Stomach (tissue), 8 donors: ENCODE measurements at regions not wholly inside any gene's neighbourhood (a gene's known extent, or its start where the extent isn't known, plus 50 kb on each side); places are given as distances from the start of the nearest gene placed in this dataset.

Source experiments
- DNase-seq, 2 donors: peaks; one replicate each; pipeline versions ENCODE4 v3.0.0 to v3.0.0-alpha.2; 2013 to 2019
- H3K27ac ChIP-seq, 5 donors: fragments of 200-600 bp in 4 of 5; sonication (generic) in 4 of 5; one replicate each; pipeline ENCODE4 v1.5.1; 2013 to 2019; ENCODE audit warnings: mild to moderate bottlenecking in 1 of 5, moderate library complexity in 1 of 5
- H3K27me3 ChIP-seq, 3 donors: fragments of 200-600 bp; sonication (generic); one replicate each; pipeline ENCODE4 v1.5.1; 2017 to 2019; ENCODE audit warnings: mixed run types in 1 of 3
- H3K36me3 ChIP-seq, 4 donors: fragments of 200-600 bp; sonication (generic); 1 replicate in 3 of 4; 2 replicates in 1 of 4; pipeline ENCODE4 v1.5.1; 2016 to 2019
- H3K4me1 ChIP-seq, 4 donors: fragments of 200-600 bp; sonication (generic); one replicate each; pipeline ENCODE4 v1.5.1; 2016 to 2019
- H3K4me3 ChIP-seq, 4 donors: fragments of 200-600 bp; sonication (generic) in 3 of 4; one replicate each; pipeline ENCODE4 v1.5.1; 2016 to 2019; ENCODE audit warnings: mild to moderate bottlenecking in 1 of 4
- H3K9me3 ChIP-seq, 4 donors: fragments of 200-600 bp; sonication (generic); one replicate each; pipeline ENCODE4 v1.5.1; 2016 to 2019
- EP300 ChIP-seq: sonication (generic); formaldehyde crosslinking; IDR thresholded peaks from one replicate; pipeline ENCODE4 v1.6.1; 2017; ENCODE audit warnings: antibody characterized with exemption
- POLR2A ChIP-seq, 4 donors: fragments of 450-650 bp; IDR thresholded peaks; one replicate each; pipeline ENCODE4 v1.6.1; 2016; ENCODE audit warnings: antibody characterized with exemption in 4 of 4, control low read depth in 2 of 4, mild to moderate bottlenecking in 1 of 4, moderate library complexity in 1 of 4
- POLR2AphosphoS5 ChIP-seq, 3 donors: sonication (generic); formaldehyde crosslinking; IDR thresholded peaks; one replicate each; pipeline ENCODE4 v1.6.1; 2016; ENCODE audit warnings: antibody characterized with exemption in 3 of 3
- WGBS, 5 donors: extraction: QIAGEN DNeasy Blood & Tissue Kit in 3 of 5; methylation state at CpG; one replicate each; pipeline versions ENCODE4 v1.1.5 to v1.1.7; 2013 to 2018; 5-methylcytosine and 5-hydroxymethylcytosine counted together
- intact Hi-C: fragments of 100-400 bp; cut with DNase I; formaldehyde crosslinking; loops from one replicate; pipeline ENCODE4 v1.15.1; 2023; ENCODE audit warnings: low total_unique reads
- TF ChIP-seq, protein P1 (sequence below), 7 experiments: fragments of 450-650 bp in 4 of 7; fragments of 200-600 bp in 3 of 7; sonication (generic) in 3 of 7; IDR thresholded peaks; one replicate each; pipeline ENCODE4 v1.5.1; 2016 to 2019; ENCODE audit warnings: antibody characterized with exemption in 7 of 7, control low read depth in 2 of 7, mild to moderate bottlenecking in 1 of 7
- donor health status: healthy with polysubstance abuse.
- donor health status: Bipolar disorder and iron deficiency.
- donor health status: healthy.

DNA sequence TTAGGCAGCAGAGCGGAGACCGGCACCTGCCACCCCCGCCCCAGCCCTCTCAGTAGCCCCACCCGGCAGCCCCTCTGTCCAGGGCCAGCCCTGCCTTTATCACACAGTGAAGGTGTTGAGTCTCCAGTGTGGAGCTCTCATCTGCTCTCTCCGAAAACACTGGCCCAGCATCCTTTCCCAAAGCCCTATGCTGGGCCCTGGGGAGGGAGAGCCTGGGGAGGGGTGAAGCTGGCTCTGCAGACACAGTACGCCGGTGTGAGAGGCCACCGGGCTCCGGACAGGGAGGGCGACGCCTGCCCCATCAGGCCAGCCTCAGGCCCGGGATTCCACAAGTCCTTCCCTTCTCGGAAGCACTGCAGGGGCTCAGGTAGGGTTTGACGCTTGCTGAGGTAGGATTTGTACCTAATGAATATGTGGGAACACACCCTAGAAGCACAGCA is 186.9 kb downstream of the ERMARD start:
- intact Hi-C loops: no loop called here
- H3K4me3 ChIP-seq: no peak overlapping the region
- peaks cover 0 to 3% (median 0%) of the 10 kb centered on the region in 4 donors for H3K9me3 ChIP-seq
- H3K27ac ChIP-seq: no peak overlapping the region
- WGBS, 5 donors: 66 to 85% (median 71%) methylated on average over 10 to 14 of the region's 14 CpGs
- TF ChIP-seq, protein P1, sequence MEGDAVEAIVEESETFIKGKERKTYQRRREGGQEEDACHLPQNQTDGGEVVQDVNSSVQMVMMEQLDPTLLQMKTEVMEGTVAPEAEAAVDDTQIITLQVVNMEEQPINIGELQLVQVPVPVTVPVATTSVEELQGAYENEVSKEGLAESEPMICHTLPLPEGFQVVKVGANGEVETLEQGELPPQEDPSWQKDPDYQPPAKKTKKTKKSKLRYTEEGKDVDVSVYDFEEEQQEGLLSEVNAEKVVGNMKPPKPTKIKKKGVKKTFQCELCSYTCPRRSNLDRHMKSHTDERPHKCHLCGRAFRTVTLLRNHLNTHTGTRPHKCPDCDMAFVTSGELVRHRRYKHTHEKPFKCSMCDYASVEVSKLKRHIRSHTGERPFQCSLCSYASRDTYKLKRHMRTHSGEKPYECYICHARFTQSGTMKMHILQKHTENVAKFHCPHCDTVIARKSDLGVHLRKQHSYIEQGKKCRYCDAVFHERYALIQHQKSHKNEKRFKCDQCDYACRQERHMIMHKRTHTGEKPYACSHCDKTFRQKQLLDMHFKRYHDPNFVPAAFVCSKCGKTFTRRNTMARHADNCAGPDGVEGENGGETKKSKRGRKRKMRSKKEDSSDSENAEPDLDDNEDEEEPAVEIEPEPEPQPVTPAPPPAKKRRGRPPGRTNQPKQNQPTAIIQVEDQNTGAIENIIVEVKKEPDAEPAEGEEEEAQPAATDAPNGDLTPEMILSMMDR (IDR thresholded peaks at IDR 0.05): no peak
- TF ChIP-seq POLR2AphosphoS5 (IDR thresholded peaks at IDR 0.05) (no peak), EP300 (no peak), POLR2A (IDR thresholded peaks at IDR 0.05) (no peak)
- peaks cover 0 to 30% (median 0%) of the 10 kb centered on the region in 3 donors for H3K27me3 ChIP-seq
- H3K4me1 ChIP-seq: peaks cover 15 to 22% (median 18%) of the 10 kb centered on the region in 4 donors
- no peaks in the 10 kb centered on the region for H3K36me3 ChIP-seq
- no peak for DNase-seq

DNA sequence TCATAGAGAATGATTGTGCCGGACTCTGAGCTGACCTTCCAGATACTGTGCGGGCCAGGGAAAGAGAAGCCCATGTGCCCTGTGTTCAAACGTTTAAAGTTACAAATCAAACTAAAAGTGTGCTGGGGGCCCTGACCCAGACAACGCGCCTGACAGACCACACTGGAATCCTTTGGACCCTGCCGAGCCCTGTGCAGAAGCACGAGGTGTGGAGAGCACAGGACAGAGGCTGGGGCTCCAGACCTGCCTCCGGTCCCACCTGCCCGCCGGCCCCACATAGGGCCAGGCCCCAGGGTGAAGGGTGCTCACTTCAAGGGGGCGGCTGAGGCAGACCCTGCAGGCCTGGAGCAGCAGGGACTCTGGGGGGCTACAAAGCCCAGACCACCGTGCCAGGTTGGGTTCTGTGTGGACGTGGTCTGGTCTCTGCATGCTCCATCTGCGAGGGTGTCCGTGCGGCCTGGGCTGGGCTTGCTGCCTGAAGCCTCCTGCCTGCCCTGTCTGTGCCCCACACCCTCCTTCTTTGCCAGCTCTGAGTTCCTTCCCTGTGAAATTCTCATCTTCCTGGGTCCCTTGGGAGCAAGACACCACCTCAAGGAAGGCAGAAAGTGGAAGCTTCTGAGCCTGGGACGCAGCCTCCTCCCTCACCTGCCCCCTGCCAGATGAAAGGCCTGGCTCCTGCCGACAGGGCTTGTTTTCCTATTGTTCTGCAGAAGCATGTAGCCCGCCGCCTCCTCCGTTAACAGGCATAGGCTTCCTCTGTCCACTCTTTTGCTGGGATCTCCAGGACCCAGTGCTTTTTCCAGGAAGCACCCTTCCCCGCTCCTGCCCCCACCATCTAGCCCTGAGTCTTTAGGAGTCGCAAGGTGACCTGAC is 186.2 kb downstream of the ERMARD start:
- intact Hi-C loops: no loop called here

DNA sequence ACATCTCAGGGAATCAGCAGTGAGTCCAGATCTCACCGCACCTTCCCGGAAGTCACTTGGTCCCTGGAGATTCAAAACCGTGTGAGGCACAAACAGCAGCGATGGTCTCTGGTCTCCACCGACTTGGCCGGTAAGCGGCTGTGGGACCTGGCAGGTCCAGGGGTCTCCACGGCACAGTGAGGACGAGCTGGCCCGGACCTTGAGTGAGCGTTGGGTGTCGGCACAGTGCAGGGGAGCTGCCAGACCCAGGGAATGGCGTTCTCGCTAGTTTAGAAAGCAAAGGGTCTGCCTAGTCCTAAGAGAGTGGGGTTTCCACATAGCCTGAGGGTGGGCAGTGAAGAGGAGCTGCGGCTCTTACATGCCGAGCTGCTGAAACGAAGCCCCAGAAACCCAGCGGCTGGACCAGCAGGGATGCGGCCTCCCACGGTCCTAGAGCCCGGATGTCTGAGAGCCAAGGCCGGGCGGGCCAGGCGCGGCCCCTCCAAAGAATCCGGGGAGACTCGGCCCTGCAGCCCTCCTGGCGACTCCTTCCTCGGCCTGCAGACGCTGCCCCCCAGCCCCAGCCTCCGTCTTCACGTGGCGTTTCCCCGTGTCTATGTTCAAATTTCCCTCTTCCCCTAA is 185.0 kb downstream of the ERMARD start:
- H3K4me3 ChIP-seq: no peak overlapping the region
- H3K36me3 ChIP-seq: no peaks in the 10 kb centered on the region
- H3K4me1 ChIP-seq: peaks cover 17 to 26% (median 21%) of the 10 kb centered on the region in 4 donors
- intact Hi-C loops: no loop called here
- no peak for DNase-seq
- H3K27me3 ChIP-seq: peaks cover 0 to 30% (median 0%) of the 10 kb centered on the region in 3 donors
- H3K27ac ChIP-seq: no peak overlapping the region
- 88 to 100% (median 92%) methylated on average over 16 to 34 of the region's 34 CpGs for WGBS, 5 donors
- TF ChIP-seq EP300 (no peak), POLR2A (IDR thresholded peaks at IDR 0.05) (no peak), POLR2AphosphoS5 (IDR thresholded peaks at IDR 0.05) (no peak)
- TF ChIP-seq, protein P1 (IDR thresholded peaks at IDR 0.05): no peak
- H3K9me3 ChIP-seq: no peaks in the 10 kb centered on the region

More for the DNA sequence above, 186.2 kb downstream of the ERMARD start:
- Histone ChIP-seq H3K4me1 (peaks cover 17 to 26% (median 21%) of the 10 kb centered on the region in 4 donors), H3K27ac (no peak overlapping the region), H3K36me3 (no peaks in the 10 kb centered on the region), H3K9me3 (no peaks in the 10 kb centered on the region), H3K4me3 (no peak overlapping the region), H3K27me3 (peaks cover 0 to 30% (median 0%) of the 10 kb centered on the region in 3 donors)
- no peak for DNase-seq
- 72 to 86% (median 75%) methylated on average over 23 of the region's 23 CpGs for WGBS, 5 donors
- TF ChIP-seq POLR2AphosphoS5 (IDR thresholded peaks at IDR 0.05) (no peak), EP300 (no peak), POLR2A (IDR thresholded peaks at IDR 0.05) (no peak)
- TF ChIP-seq, protein P1 (IDR thresholded peaks at IDR 0.05): no peak

DNA sequence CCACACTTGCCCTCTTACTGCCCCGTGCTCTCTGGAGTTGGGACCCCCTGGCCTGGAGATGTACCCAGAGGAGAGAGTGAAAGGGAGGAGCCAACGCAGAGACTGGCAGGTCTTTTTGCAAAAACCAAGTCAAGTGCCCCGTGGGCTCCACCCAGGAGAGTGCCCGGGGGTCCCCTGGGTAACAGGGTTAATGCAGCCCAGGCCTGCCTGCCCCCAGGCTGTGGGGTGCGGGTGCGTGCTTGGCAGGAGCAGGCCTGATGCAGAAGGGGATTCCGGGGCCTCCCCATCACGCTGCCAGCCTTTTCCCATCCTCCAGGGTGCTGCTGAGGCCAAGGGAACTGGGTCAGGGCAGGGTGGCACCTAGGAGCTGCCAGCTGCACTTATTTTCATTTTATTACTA is 184.4 kb downstream of the ERMARD start:
- intact Hi-C loops: no loop called here
- 79 to 94% (median 89%) methylated on average over 7 to 8 of the region's 8 CpGs for WGBS, 5 donors
- TF ChIP-seq, protein P1 (IDR thresholded peaks at IDR 0.05): no peak
- TF ChIP-seq POLR2AphosphoS5 (IDR thresholded peaks at IDR 0.05) (no peak), POLR2A (IDR thresholded peaks at IDR 0.05) (no peak), EP300 (no peak)
- H3K9me3 ChIP-seq: no peaks in the 10 kb centered on the region
- H3K27ac ChIP-seq: no peak overlapping the region
- H3K4me1 ChIP-seq: peaks cover 17 to 30% (median 22%) of the 10 kb centered on the region in 4 donors
- peaks cover 0 to 28% (median 0%) of the 10 kb centered on the region in 3 donors for H3K27me3 ChIP-seq
- no peaks in the 10 kb centered on the region for H3K36me3 ChIP-seq
- DNase-seq: no peak
- H3K4me3 ChIP-seq: no peak overlapping the region
